Skin epidermis (tissue), 12 donors: ENCODE measurements at regions not wholly inside any gene's neighbourhood (a gene's known extent, or its start where the extent isn't known, plus 50 kb on each side); places are given as distances from the start of the nearest gene placed in this dataset.

Experiments used
- H3K27ac ChIP-seq, 21 experiments: fragments of 200-600 bp; sonication (generic) in 11 of 21; one replicate each; pipeline ENCODE4 v1.5.0; 2020; ENCODE audit warnings: mild to moderate bottlenecking in 3 of 21, inconsistent platforms in 2 of 21, moderate library complexity in 2 of 21
- H3K4me3 ChIP-seq, 7 experiments: fragments of 200-600 bp; sonication (generic) in 2 of 7; one replicate each; pipeline ENCODE4 v1.5.0; 2020; ENCODE audit warnings: inconsistent platforms in 2 of 7, mild to moderate bottlenecking in 2 of 7, moderate library complexity in 1 of 7

DNA sequence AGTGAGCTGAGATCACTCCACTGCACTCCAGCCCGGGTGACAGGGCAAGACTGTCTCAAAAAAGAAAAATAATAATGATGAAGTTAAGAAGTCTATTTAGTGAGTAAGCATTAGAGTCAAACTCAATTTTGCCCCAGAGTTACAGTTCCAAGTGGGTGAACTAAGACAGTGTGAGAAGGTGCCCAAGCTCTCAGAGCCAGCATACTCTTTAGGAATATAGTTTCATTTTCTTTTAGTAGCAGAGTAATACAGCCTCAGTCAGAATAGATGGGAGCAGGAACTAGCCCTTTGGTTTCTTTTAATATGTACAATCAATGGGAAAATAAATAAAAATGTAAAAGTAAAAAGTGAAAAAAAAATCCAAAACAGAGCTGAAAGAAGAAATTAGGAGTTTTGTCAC is 87.0 kb upstream of the ADGRF1 start:
- Histone ChIP-seq H3K4me3 (no peak overlapping the region), H3K27ac (no peak overlapping the region)

GRCh38 chr6:47126647-47127391 is 84.7 kb upstream of the ADGRF1 start:
- H3K4me3 ChIP-seq: no peak overlapping the region
- no peak overlapping the region for H3K27ac ChIP-seq

DNA sequence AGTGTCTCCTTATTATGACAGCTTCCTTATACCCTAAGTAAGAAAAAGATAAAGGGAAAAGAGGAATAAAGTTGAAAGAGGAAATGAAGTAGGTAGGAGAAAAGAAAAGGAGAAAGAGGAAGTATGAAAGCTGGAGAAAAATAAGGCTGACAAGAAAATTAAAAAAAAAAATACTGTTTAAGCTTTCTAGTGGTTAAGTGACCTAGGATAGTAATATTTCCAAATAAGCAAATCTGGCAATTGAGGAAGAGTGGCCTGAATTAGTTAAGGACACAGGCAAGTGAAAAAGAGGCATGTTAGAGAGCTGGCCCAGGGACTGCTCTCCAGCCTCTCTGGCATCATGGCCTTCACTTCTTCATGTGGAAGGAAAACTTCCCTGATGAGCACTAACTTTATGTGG is 76.5 kb upstream of the ADGRF1 start:
- Histone ChIP-seq H3K27ac (no peak overlapping the region), H3K4me3 (no peak overlapping the region)

DNA sequence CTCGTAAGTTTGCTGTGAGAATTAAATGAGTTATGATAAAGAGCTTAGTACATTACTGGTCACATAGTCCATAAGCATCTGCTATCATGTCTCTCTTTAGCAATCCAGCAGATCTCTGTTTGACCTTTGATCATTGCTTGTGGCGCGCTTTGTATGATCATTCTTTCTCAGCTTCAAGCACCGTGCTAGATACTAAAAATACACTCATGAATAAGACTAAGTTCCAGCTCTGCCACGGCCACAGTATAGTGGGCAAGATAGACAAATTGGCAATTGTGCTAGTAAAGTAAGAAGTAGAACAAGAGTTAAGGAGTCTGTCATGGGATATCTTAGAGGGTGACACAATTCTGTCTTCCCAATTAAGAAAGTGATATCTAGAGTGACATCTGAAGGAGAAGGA is 75.2 kb upstream of the ADGRF1 start:
- H3K4me3 ChIP-seq: no peak overlapping the region
- no peak overlapping the region for H3K27ac ChIP-seq

DNA sequence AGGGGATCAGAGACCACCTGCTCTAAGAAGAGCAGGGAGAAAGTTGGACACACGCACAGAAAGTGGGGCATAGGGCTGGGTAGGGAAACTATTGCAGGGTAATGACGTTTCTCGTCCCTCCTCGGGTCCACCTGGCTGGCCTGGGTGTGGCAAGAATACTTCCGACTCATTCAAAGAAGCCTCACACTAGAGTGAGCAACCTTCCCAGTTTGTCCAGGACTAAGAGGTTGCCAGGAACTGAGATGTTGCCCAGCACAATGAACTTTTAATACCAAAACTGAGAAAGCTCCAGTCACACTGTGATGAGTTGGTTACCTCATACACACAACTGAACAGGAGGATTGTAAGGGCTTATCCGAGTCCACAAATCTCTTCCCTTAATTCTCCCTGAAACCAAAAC is 74.5 kb upstream of the ADGRF1 start:
- Histone ChIP-seq H3K27ac (no peak overlapping the region), H3K4me3 (no peak overlapping the region)

GRCh38 chr6:47116086-47116485 is 74.0 kb upstream of the ADGRF1 start:
- no peak overlapping the region for H3K4me3 ChIP-seq
- H3K27ac ChIP-seq: no peak overlapping the region

DNA sequence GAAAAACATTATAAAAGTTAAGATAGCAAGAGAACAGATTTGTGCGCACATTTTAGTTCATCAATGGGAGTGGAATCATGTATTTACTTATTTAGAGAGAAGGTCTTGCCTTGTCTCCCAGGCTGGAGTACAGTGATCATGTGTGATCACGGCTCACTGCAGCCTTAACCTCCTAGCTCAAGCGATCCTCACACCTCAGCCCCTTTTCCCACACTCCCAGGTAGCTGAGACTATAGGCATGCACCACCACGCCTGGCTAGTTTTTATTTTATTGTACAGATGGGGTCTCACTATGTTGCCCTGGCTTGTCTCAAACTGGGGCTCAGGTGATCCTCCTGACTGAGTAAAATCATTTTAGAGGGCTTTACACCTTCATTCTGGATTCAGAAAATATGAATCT is 72.3 kb upstream of the ADGRF1 start:
- no peak overlapping the region for H3K4me3 ChIP-seq
- no peak overlapping the region for H3K27ac ChIP-seq

- Histone ChIP-seq H3K27ac (no peak overlapping the region), H3K4me3 (no peak overlapping the region)
Measured at GRCh38 chr6:47112317-47112716, 70.2 kb upstream of the ADGRF1 start.

GRCh38 chr6:47111685-47112084 is 69.6 kb upstream of the ADGRF1 start:
- H3K27ac ChIP-seq: no peak overlapping the region
- H3K4me3 ChIP-seq: no peak overlapping the region

DNA sequence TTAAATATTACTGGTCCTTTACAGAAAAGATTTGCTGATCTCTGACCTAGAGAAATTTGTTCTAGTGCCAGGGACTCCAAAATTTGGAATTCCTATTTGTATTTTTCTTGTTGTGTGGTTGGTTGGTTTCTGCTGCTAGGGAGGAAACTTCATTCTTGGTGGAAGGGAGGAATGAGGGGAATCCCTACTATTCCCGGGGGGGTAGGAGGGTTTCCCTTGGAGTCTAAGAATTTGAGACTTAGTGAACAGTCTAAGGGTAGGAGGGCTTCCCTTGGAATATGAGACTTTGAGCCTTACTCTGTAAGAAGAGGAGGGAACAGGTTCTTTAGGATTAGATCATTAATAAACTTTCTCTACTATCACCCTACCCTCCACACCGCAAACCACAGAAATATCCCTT is 67.1 kb upstream of the ADGRF1 start:
- no peak overlapping the region for H3K27ac ChIP-seq
- H3K4me3 ChIP-seq: no peak overlapping the region

- H3K27ac ChIP-seq: no peak overlapping the region
- no peak overlapping the region for H3K4me3 ChIP-seq
Measured at GRCh38 chr6:47106721-47107197, 64.6 kb upstream of the ADGRF1 start.

- H3K27ac ChIP-seq: no peak overlapping the region
Measured at GRCh38 chr6:47106216-47106615, 64.1 kb upstream of the ADGRF1 start.

GRCh38 chr6:47105469-47106178 is 63.5 kb upstream of the ADGRF1 start:
- Histone ChIP-seq H3K27ac (no peak overlapping the region), H3K4me3 (no peak overlapping the region)

More at GRCh38 chr6:47106216-47106615, 64.1 kb upstream of the ADGRF1 start:
- H3K4me3 ChIP-seq: no peak overlapping the region

DNA sequence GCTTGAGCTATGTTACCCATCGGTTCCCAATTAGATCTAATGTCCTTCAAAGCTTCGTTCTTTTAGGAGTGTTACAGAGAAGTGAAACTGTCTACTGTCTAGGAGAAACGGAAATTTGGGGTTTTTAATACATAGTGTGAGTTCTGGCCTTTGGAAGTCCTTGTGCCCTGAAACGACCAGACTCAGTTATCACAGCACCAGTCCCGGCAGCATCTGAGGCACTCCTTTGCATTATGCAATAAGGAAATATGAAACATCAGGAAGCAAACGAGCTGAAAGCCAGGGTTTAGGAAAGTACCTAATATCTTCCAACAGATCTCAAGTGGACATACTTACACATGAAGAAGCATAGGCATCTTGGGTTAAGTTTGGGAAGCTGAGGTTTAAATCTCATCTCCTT is 61.8 kb upstream of the ADGRF1 start:
- peak overlapping the region in 1 of 21 experiments; percentile 10 for H3K27ac ChIP-seq
- H3K4me3 ChIP-seq: no peak overlapping the region

DNA sequence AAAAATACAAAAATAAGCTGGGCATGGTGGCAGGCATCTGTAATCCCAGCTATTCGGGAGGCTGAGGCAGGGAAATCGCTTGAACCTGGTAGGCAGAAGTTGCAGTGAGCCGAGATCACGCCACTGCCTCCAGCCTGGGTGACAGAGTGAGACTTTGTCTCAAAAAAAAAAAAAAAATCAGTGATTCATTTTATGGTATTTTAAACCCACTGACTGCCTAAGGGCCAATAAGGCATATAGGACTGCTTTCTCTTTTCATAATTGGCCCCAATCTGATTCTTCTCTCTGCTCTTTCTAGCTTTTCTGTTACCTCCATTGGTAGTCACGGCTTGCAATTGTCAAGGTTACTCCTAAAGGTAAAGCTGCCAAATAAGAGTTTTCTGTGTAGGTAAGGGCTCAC is 60.2 kb upstream of the ADGRF1 start:
- H3K4me3 ChIP-seq: no peak overlapping the region

DNA sequence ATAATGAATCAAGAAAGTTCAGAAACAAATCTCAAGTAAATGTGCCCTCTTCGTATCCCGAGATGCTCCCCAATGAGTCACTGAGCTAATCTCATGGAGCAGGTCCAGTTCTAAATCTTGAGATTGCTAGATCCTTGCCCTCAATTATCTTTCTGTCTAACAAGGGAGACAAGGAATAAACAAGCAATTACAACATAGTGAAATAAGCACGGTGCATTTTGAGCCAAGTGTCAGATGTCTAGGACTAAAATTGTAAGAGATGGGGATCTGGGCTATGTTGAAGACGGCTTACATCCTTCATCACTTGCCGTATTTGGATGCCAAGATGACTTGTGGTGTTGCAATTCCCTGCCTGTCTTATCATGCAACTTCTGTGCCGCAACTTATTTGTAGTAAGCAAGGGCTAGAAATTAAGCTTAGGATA is 56.5 kb upstream of the ADGRF1 start:
- Histone ChIP-seq H3K27ac (peak overlapping the region in 1 of 21 experiments; percentile 9), H3K4me3 (no peak overlapping the region)

More for the DNA sequence above, 60.2 kb upstream of the ADGRF1 start:
- no peak overlapping the region for H3K27ac ChIP-seq

GRCh38 chr6:47097092-47097945 is 55.2 kb upstream of the ADGRF1 start:
- Histone ChIP-seq H3K4me3 (no peak overlapping the region), H3K27ac (peak overlapping the region in 3 of 21 experiments; percentile 4 to 57 (median 20))

- peak overlapping the region in 3 of 21 experiments; percentile 4 to 57 (median 20) for H3K27ac ChIP-seq
- H3K4me3 ChIP-seq: no peak overlapping the region
Measured at GRCh38 chr6:47096211-47096895, 54.2 kb upstream of the ADGRF1 start.

GRCh38 chr6:47094241-47094925 is 52.3 kb upstream of the ADGRF1 start:
- no peak overlapping the region for H3K4me3 ChIP-seq
- H3K27ac ChIP-seq: no peak overlapping the region
